Transverse colon (tissue), 4 donors: ENCODE measurements at regions not wholly inside any gene's neighbourhood (a gene's known extent, or its start where the extent isn't known, plus 50 kb on each side); places are given as distances from the start of the nearest gene placed in this dataset.

Experiments used
- DNase-seq: peaks from one replicate; pipeline ENCODE4 v3.0.0-alpha.2; 2019
- H3K27ac ChIP-seq, 4 donors: fragments of 200-600 bp; sonication (generic); 2 replicates each; pipeline ENCODE4 v1.5.1; 2016 to 2018; ENCODE audit warnings: inconsistent platforms in 4 of 4
- H3K27me3 ChIP-seq: fragments of 200-600 bp; sonication (generic); 2 replicates; pipeline ENCODE4 v1.5.1; 2017; ENCODE audit warnings: inconsistent platforms
- H3K36me3 ChIP-seq, 4 donors: fragments of 200-600 bp; sonication (generic); 2 replicates each; pipeline ENCODE4 v1.5.1; 2017 to 2019; ENCODE audit warnings: inconsistent platforms in 4 of 4
- H3K4me1 ChIP-seq, 4 donors: fragments of 200-600 bp; sonication (generic); 2 replicates each; pipeline ENCODE4 v1.5.1; 2017 to 2020; ENCODE audit warnings: inconsistent platforms in 4 of 4
- H3K4me3 ChIP-seq, 4 donors: fragments of 200-600 bp; sonication (generic); 1 replicate in 1 of 4; 2 replicates in 3 of 4; pipeline versions ENCODE4 v1.5.1 to v1.6.1; 2017 to 2019; ENCODE audit warnings: inconsistent platforms in 4 of 4
- H3K9me3 ChIP-seq, 2 donors: fragments of 200-600 bp; sonication (generic); 2 replicates each; pipeline ENCODE4 v1.5.1; 2017 to 2019; ENCODE audit warnings: inconsistent platforms in 2 of 2
- CTCF ChIP-seq, 5 experiments: fragments of 200-600 bp in 3 of 5; fragments of 450-650 bp in 2 of 5; sonication (generic) in 3 of 5; IDR thresholded peaks; 1 replicate in 2 of 5; 2 replicates in 3 of 5; pipeline ENCODE4 v1.5.1; 2016 to 2017; ENCODE audit warnings: antibody characterized with exemption in 5 of 5, inconsistent platforms in 3 of 5, mild to moderate bottlenecking in 2 of 5, moderate library complexity in 1 of 5
- EP300 ChIP-seq: sonication (generic); formaldehyde crosslinking; IDR thresholded peaks from one replicate; pipeline ENCODE4 v1.6.1; 2017; ENCODE audit warnings: antibody characterized with exemption, low read depth
- POLR2A ChIP-seq: fragments of 450-650 bp; IDR thresholded peaks from one replicate; pipeline ENCODE4 v1.6.1; 2016; ENCODE audit warnings: antibody characterized with exemption, mild to moderate bottlenecking, moderate library complexity
- POLR2AphosphoS5 ChIP-seq, 3 donors: sonication (generic); formaldehyde crosslinking; IDR thresholded peaks; one replicate each; pipeline ENCODE4 v1.6.1; 2016; ENCODE audit warnings: antibody characterized with exemption in 3 of 3
- WGBS, 2 donors: methylation state at CpG; one replicate each; pipeline ENCODE4 v1.1.5; 2018; ENCODE audit warnings: low coverage in 1 of 2; 5-methylcytosine and 5-hydroxymethylcytosine counted together
- in situ Hi-C, 4 donors: fragments of 200-750 bp; cut with MboI; loops; one replicate each; pipeline versions ENCODE4 v1.15.0 to v1.15.1; 2017; ENCODE audit warnings: low sequenced_read_pairs in 3 of 4, low pct_ligation_motif_present in 1 of 4, low pct_unique_long_range_greater_than_20kb in 1 of 4
- intact Hi-C: fragments of 100-400 bp; cut with DNase I; formaldehyde crosslinking; loops from one replicate; pipeline ENCODE4 v1.15.1; 2023; ENCODE audit warnings: low total_unique reads

DNA sequence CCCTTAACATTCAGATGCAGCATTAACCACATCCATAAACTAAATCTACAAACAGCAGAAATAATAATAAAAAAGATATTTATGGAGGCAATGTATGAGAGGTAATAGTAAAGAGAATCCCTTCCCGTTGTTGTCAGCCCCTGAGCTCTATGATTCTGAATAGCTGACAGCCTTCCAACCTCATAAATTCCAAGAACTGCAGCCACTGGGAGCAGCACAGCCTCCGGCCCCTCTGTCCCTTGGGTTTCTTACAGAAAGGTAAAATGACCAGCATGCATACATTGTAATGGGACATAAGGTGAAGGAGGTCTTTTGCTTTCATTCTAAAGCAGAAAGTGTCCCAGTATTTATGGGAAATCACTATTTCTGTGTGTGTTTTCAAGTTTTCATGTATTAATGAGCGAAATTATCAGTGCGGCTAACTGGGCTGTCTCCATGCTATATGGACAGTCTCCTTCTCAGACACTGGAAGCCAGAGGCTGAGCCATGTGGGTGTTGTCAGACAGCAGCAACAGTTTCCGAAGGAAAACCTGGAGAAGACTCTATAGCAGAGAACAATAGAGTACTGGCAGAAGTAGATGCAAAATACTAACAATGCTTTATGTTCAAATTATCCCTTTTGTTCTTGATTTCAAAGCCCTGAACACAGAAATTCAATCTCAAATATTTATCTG, 151.6 kb downstream of the LRRC30 start:
- H3K9me3 ChIP-seq, result no peaks in the 10 kb centered on the region
- no peak overlapping the region for H3K27ac ChIP-seq
- DNase-seq, result no peak
- H3K4me3 ChIP-seq, result no peak overlapping the region
- in situ Hi-C loops (loop anchor here in 1 of 4 donors (25.0 kb wide), 1 partner anchor 95 kb away; no protein-coding TSS in a partner anchor), intact Hi-C loops (no loop called here)
- TF ChIP-seq CTCF (IDR thresholded peaks at IDR 0.05) (no peak), POLR2A (no peak), EP300 (no peak), POLR2AphosphoS5 (IDR thresholded peaks at IDR 0.05) (no peak)
- no peaks in the 10 kb centered on the region for H3K27me3 ChIP-seq
- WGBS, 2 donors, result 20 to 55% methylated on average over 2 to 5 of the region's 5 CpGs
- H3K4me1 ChIP-seq, result no peaks in the 10 kb centered on the region
- H3K36me3 ChIP-seq, result no peaks in the 10 kb centered on the region

- no peaks in the 10 kb centered on the region for H3K4me1 ChIP-seq
- no peaks in the 10 kb centered on the region for H3K36me3 ChIP-seq
- H3K27ac ChIP-seq, result no peak overlapping the region
- in situ Hi-C loops (loop anchor here in 1 of 4 donors (25.0 kb wide), 1 partner anchor 96 kb away; no protein-coding TSS in a partner anchor), intact Hi-C loops (no loop called here)
- WGBS, 2 donors, result 72 to 75% methylated on average over 4 to 17 of the region's 17 CpGs
- no peak overlapping the region for H3K4me3 ChIP-seq
- H3K9me3 ChIP-seq, result no peaks in the 10 kb centered on the region
- H3K27me3 ChIP-seq, result no peaks in the 10 kb centered on the region
- DNase-seq, result no peak
- TF ChIP-seq CTCF (IDR thresholded peaks at IDR 0.05), result no peak
- TF ChIP-seq EP300, result no peak
- TF ChIP-seq POLR2A, result no peak
- TF ChIP-seq POLR2AphosphoS5 (IDR thresholded peaks at IDR 0.05), result no peak
Measured at GRCh38 chr18:7383002-7383980, 152.4 kb downstream of the LRRC30 start.

DNA sequence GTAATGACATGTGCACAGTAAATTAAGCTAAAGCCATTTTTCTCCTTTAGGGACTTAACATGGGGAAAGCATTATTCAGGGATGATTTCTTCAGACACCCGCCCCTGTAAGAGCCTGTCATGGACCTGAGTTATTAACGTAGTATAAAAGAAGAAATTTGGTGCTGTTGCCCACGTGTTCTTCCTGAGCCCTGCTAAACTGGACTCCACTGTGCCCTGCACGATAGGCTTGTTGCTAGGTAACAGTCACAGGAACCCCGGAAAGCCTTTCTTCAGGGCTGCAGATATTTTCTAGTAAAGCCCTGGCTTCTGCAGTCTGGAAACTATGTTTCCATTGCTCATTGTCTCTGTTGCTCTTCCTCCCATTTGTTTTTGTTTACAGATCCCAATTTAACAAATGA, 157.9 kb downstream of the LRRC30 start:
- Histone ChIP-seq H3K9me3 (no peaks in the 10 kb centered on the region), H3K36me3 (no peaks in the 10 kb centered on the region), H3K4me3 (no peak overlapping the region), H3K4me1 (no peaks in the 10 kb centered on the region), H3K27ac (no peak overlapping the region), H3K27me3 (no peaks in the 10 kb centered on the region)
- TF ChIP-seq EP300 (no peak), CTCF (IDR thresholded peaks at IDR 0.05) (no peak), POLR2A (no peak), POLR2AphosphoS5 (IDR thresholded peaks at IDR 0.05) (no peak)
- in situ Hi-C loops, result loop anchor here in 1 of 4 donors (25.0 kb wide), 1 partner anchor 101 kb away; no protein-coding TSS in a partner anchor
- 35 to 53% methylated on average over 5 of the region's 5 CpGs for WGBS, 2 donors
- DNase-seq, result no peak
- intact Hi-C loops, result no loop called here
